IMR-90 (cell line): ENCODE measurements at regions not wholly inside any gene's neighbourhood (a gene's known extent, or its start where the extent isn't known, plus 50 kb on each side); places are given as distances from the start of the nearest gene placed in this dataset.

Source experiments
- BHLHE40 ChIP-seq: fragments of 150-350 bp; IDR thresholded peaks from 2 replicates; pipeline ENCODE4 v1.6.1; 2016; ENCODE audit warnings: mild to moderate bottlenecking, low read depth, low read length
- CEBPB ChIP-seq: IDR thresholded peaks from 2 replicates; pipeline ENCODE4 v1.6.1; 2012; ENCODE audit warnings: low read depth, low read length, improper control_type of control experiment
- CHD1 ChIP-seq: IDR thresholded peaks from 2 replicates; pipeline ENCODE4 v1.6.1; 2012; ENCODE audit warnings: low read depth, low read length, improper control_type of control experiment
- CTCF ChIP-seq: conservative IDR thresholded peaks from 2 replicates; pipeline ENCODE4 v1.5.1; 2012; ENCODE audit warnings: mild to moderate bottlenecking, low read depth, low read length, improper control_type of control experiment
- ELK1 ChIP-seq: fragments of 150-350 bp; IDR thresholded peaks from 2 replicates; pipeline ENCODE4 v1.6.1; 2016; ENCODE audit warnings: low read depth, mild to moderate bottlenecking, low read length, moderate library complexity, borderline replicate concordance
- MAFK ChIP-seq: IDR thresholded peaks from 2 replicates; pipeline ENCODE4 v1.6.1; 2012; ENCODE audit warnings: low read depth, low read length, improper control_type of control experiment
- MAZ ChIP-seq: IDR thresholded peaks from 2 replicates; pipeline ENCODE4 v1.6.1; 2012; ENCODE audit warnings: low read depth, mild to moderate bottlenecking, low read length, improper control_type of control experiment, moderate library complexity, borderline replicate concordance
- MXI1 ChIP-seq: IDR thresholded peaks from 2 replicates; pipeline ENCODE4 v1.6.1; 2012; ENCODE audit warnings: low read depth, mild to moderate bottlenecking, low read length, moderate library complexity, borderline replicate concordance
- POLR2A ChIP-seq: IDR thresholded peaks from 2 replicates; pipeline ENCODE4 v1.6.1; 2012; ENCODE audit warnings: mild to moderate bottlenecking, low read depth, low read length
- RAD21 ChIP-seq: IDR thresholded peaks from 2 replicates; pipeline ENCODE4 v1.6.1; 2012; ENCODE audit warnings: low read length, improper control_type of control experiment
- RCOR1 ChIP-seq: IDR thresholded peaks from 2 replicates; pipeline ENCODE4 v1.6.1; 2012; ENCODE audit warnings: mild to moderate bottlenecking, low read length, improper control_type of control experiment; ENCODE audit not compliant: insufficient replicate concordance
- RFX5 ChIP-seq: IDR thresholded peaks from 2 replicates; pipeline ENCODE4 v1.8.0; 2012; ENCODE audit warnings: low read depth, mild to moderate bottlenecking, low read length, moderate library complexity
- SMC3 ChIP-seq: fragments of 150-350 bp; IDR thresholded peaks from 2 replicates; pipeline ENCODE4 v1.6.1; 2016; ENCODE audit warnings: low read depth, mild to moderate bottlenecking, antibody characterized with exemption, low read length, moderate library complexity
- USF2 ChIP-seq: fragments of 150-350 bp; IDR thresholded peaks from 2 replicates; pipeline ENCODE4 v1.6.1; 2017; ENCODE audit warnings: mild to moderate bottlenecking, antibody characterized with exemption, low read length, low read depth

- TF ChIP-seq CTCF: no peak
- no peak for TF ChIP-seq POLR2A
- TF ChIP-seq BHLHE40: no peak
- TF ChIP-seq SMC3: no peak
- no peak for TF ChIP-seq CHD1
- TF ChIP-seq RAD21: no peak
- no peak for TF ChIP-seq CEBPB
- TF ChIP-seq RCOR1: no peak
- TF ChIP-seq MXI1: no peak
- TF ChIP-seq MAFK: no peak
- no peak for TF ChIP-seq RFX5
- TF ChIP-seq USF2: no peak
- no peak for TF ChIP-seq MAZ
- no peak for TF ChIP-seq ELK1
Observed at GRCh38 chr18:59760619-59761600, 63.7 kb upstream of the CCBE1 start.
